ENCODE measurements at regions not wholly inside any gene's neighbourhood (a gene's known extent, or its start where the extent isn't known, plus 50 kb on each side); places are given as distances from the start of the nearest gene placed in this dataset.

DNA sequence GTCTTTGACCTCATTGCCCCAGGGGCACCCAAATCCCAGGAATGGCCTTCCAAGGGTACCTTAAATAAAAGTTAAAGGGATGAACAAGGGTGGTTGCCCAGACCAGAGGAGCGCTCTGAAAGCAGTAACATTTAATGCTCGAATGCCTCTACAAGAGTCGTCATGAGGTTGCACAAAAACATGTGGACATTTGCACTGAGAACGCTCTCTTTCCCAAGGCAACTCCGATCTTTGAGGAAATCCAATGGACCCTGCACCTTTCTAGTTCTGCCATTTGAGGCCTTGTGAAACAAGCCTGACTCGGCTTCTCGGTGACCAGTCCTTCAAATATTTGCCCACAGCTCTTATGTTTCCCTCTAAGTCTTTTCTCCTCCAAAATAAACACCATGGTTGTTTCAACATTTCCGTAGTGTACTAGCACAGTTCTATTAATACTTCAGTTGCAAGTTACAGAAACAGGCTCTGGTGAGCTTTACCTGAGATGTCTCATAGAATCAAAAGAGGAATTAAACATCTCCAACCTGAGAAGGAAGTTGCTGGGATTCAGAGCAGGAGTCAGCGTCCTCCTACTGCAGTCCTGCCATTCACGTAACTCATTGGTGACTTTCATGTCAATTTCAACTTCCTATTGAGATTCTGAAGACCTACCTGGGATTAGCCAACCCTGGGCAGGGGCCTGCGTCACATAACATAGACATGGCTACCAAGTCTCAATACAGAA, 168.8 kb upstream of the RAI14 start:
- H3K4me3 ChIP-seq = no peak overlapping the region
- WGBS = 92% methylated on average over 11 of the region's 11 CpGs
- peaks cover 25% of the 10 kb centered on the region for H3K4me1 ChIP-seq
- H3K27me3 ChIP-seq = no peaks in the 10 kb centered on the region
- H3K27ac ChIP-seq = peak overlapping the region; percentile 6
- no peak for TF ChIP-seq POLR2A (IDR thresholded peaks at IDR 0.05)
- TF ChIP-seq EP300 (IDR thresholded peaks at IDR 0.05) = no peak
- TF ChIP-seq, protein P1, sequence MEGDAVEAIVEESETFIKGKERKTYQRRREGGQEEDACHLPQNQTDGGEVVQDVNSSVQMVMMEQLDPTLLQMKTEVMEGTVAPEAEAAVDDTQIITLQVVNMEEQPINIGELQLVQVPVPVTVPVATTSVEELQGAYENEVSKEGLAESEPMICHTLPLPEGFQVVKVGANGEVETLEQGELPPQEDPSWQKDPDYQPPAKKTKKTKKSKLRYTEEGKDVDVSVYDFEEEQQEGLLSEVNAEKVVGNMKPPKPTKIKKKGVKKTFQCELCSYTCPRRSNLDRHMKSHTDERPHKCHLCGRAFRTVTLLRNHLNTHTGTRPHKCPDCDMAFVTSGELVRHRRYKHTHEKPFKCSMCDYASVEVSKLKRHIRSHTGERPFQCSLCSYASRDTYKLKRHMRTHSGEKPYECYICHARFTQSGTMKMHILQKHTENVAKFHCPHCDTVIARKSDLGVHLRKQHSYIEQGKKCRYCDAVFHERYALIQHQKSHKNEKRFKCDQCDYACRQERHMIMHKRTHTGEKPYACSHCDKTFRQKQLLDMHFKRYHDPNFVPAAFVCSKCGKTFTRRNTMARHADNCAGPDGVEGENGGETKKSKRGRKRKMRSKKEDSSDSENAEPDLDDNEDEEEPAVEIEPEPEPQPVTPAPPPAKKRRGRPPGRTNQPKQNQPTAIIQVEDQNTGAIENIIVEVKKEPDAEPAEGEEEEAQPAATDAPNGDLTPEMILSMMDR (IDR thresholded peaks at IDR 0.05) = no peak
- TF ChIP-seq POLR2AphosphoS5 (IDR thresholded peaks at IDR 0.05) = no peak
- no peaks in the 10 kb centered on the region for H3K9me3 ChIP-seq
- H3K36me3 ChIP-seq = no peaks in the 10 kb centered on the region
- no peak for DNase-seq (ENCODE audit: low spot score in 2 of 2)

DNA sequence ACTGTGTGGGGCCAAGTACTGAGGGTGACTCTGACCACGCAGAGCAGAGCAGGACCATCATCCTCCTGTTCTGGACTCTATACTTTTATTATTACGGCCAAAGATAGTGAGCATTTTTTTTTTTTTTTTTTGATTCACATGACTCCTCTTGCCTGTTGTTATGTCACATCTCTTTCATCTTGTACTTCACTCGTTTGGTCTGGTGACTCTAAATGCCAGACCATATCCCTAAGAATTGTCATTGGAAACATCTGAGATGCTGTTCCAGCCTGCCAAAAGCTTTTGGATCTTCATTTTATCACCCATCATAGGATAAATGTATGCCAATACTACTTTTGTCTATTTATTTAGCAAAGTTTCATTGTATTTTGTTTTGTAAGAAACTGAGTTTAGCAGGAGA, 168.2 kb upstream of the RAI14 start:
- Histone ChIP-seq H3K36me3 (no peaks in the 10 kb centered on the region), H3K4me3 (no peak overlapping the region), H3K27ac (peak overlapping the region; percentile 6), H3K9me3 (no peaks in the 10 kb centered on the region), H3K4me1 (peaks cover 25% of the 10 kb centered on the region), H3K27me3 (no peaks in the 10 kb centered on the region)
- DNase-seq (ENCODE audit: low spot score in 2 of 2) = no peak
- WGBS = 68% methylated on average over 3 of the region's 3 CpGs
- no peak for TF ChIP-seq POLR2A (IDR thresholded peaks at IDR 0.05)
- TF ChIP-seq, protein P1 (IDR thresholded peaks at IDR 0.05) = no peak
- TF ChIP-seq POLR2AphosphoS5 (IDR thresholded peaks at IDR 0.05) = no peak
- TF ChIP-seq EP300 (IDR thresholded peaks at IDR 0.05) = no peak

DNA sequence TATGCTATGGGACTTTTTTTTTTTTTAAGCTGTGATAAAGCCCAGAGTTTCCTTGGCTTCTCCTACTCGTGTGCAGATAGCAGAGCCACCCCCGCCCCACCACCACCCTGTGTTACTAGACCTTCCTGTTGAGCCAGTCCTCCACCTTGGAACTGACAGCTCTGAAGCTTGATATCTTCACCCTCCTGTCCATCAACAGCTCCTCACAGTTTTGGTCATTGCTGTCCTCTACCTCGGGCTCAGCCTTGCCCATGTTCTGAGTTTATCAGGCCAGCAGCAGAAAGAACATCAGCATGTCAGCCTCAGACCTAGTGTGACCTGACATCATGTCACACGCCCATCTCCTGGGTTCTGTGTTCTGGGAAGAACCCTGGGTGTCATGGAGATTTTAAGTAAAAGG, 167.1 kb upstream of the RAI14 start:
- Histone ChIP-seq H3K27ac (no peak overlapping the region), H3K36me3 (no peaks in the 10 kb centered on the region), H3K9me3 (no peaks in the 10 kb centered on the region), H3K27me3 (no peaks in the 10 kb centered on the region), H3K4me3 (no peak overlapping the region), H3K4me1 (peaks cover 25% of the 10 kb centered on the region)
- WGBS = 51% methylated on average over 3 of the region's 4 CpGs
- no peak for TF ChIP-seq POLR2A (IDR thresholded peaks at IDR 0.05)
- TF ChIP-seq EP300 (IDR thresholded peaks at IDR 0.05) = no peak
- TF ChIP-seq, protein P1 (IDR thresholded peaks at IDR 0.05) = no peak
- no peak for TF ChIP-seq POLR2AphosphoS5 (IDR thresholded peaks at IDR 0.05)
- DNase-seq (ENCODE audit: low spot score in 2 of 2) = no peak

DNA sequence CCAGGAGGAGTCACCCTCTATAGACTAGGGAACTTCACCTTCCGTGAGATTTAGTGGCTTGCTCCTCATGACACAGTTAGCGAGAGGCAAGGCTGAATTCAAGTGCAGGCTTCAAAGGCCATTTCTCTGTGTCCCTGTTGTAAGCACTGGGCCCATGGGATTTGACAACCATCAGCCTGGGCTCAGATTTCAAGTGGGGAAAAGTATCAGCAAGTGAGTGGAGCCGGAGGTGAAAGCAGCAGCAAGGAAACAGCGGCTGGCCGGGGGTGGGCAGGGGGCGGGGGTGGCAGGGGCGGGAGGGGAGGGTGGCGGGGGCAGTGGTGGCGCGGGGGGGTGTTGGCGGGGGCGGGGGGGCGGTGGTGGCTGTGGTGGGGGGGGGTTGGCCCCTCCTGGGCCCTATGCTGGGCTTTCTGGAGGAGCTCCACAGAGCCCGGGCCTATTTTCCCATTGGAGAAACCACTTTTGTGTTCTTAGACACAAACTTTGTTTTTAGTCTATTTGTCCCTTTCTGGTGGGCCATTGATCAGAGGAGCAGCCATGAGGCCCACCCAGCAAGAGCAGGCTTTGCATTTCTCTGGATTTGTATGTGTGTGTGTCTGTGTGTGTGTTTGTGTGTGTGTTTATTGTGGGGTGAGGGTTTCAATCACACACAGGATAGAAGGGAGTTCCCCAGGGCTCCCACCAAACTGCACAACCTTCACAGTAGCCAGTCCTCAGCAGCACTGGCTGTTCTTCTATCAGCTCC, 165.4 kb upstream of the RAI14 start:
- H3K9me3 ChIP-seq = no peaks in the 10 kb centered on the region
- peaks cover 25% of the 10 kb centered on the region for H3K4me1 ChIP-seq
- no peaks in the 10 kb centered on the region for H3K36me3 ChIP-seq
- no peaks in the 10 kb centered on the region for H3K27me3 ChIP-seq
- WGBS = 72% methylated on average over 5 of the region's 14 CpGs
- no peak for TF ChIP-seq POLR2A (IDR thresholded peaks at IDR 0.05)
- TF ChIP-seq, protein P1 (IDR thresholded peaks at IDR 0.05) = no peak
- no peak for TF ChIP-seq EP300 (IDR thresholded peaks at IDR 0.05)
- TF ChIP-seq POLR2AphosphoS5 (IDR thresholded peaks at IDR 0.05) = no peak
- no peak for DNase-seq (ENCODE audit: low spot score in 2 of 2)
- H3K4me3 ChIP-seq = no peak overlapping the region
- H3K27ac ChIP-seq = no peak overlapping the region

DNA sequence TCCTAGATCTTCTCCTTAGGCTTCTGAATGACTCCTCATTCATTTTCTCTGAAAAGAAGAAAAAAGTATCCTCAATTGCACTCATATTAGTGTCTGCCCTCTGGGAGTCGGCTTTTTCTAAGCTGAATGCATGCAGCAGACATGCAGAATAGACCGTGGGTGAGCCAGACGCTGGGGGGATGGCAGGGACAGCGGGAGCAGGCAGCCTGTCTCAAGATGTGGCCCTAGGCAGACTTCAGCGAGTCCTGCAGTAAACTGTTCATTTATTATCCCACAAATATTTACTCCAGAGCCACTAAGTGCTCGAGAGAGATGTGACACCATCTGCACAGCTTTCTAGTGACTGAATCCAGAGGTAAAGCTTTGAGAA, 164.9 kb upstream of the RAI14 start:
- TF ChIP-seq POLR2AphosphoS5 (IDR thresholded peaks at IDR 0.05) (no peak), EP300 (IDR thresholded peaks at IDR 0.05) (no peak), POLR2A (IDR thresholded peaks at IDR 0.05) (no peak)
- TF ChIP-seq, protein P1 (IDR thresholded peaks at IDR 0.05) = no peak
- Histone ChIP-seq H3K4me3 (no peak overlapping the region), H3K36me3 (no peaks in the 10 kb centered on the region), H3K27me3 (no peaks in the 10 kb centered on the region), H3K9me3 (no peaks in the 10 kb centered on the region), H3K4me1 (peaks cover 24% of the 10 kb centered on the region), H3K27ac (no peak overlapping the region)
- WGBS = 73% methylated on average over 6 of the region's 6 CpGs
- DNase-seq (ENCODE audit: low spot score in 2 of 2) = no peak

All from suprapubic skin (tissue), 4 donors.